IMR-90 (cell line): ENCODE measurements at regions not wholly inside any gene's neighbourhood (a gene's known extent, or its start where the extent isn't known, plus 50 kb on each side); places are given as distances from the start of the nearest gene placed in this dataset.

ENCODE experiments used
- ATAC-seq: fragments of 200-7000 bp; cut with Tn5 transposase; 2 replicates; pipeline ENCODE4 v1.9.1; 2020; ENCODE audit warnings: low read depth, mild to moderate bottlenecking, moderate library complexity
- BruUV-seq: library from RNA; stranded (reverse); fragments of 400-500 nt; replicated peaks from 2 replicates; lab custom pipeline; 2021; lab: Mats Ljungman, UMichigan
- CTCF ChIA-PET: fragments of 300-600 bp; formaldehyde crosslinking; extraction: SDS; loops from one replicate; lab custom pipeline; 2021; ENCODE audit warnings: antibody characterized with exemption; lab: Yijun Ruan, JAX
- POLR2A ChIA-PET: fragments of 300-600 bp; sonication (Branson Sonifier 250); formaldehyde crosslinking; loops from one replicate; lab custom pipeline; 2022; ENCODE audit warnings: antibody characterized with exemption; ENCODE audit not compliant: unreplicated experiment; lab: Charles Lee
- DNase-seq: peaks from one replicate; pipeline ENCODE4 v3.0.0; 2013
- H2AFZ ChIP-seq: replicated peaks from 2 replicates; pipeline ENCODE3; 2013; ENCODE audit warnings: low read length, mild to moderate bottlenecking; ENCODE audit not compliant: poor library complexity
- H2AK5ac ChIP-seq: 2 replicates; pipeline ENCODE4 v1.6.1; 2013; ENCODE audit warnings: low read depth, low read length, inconsistent platforms
- H2AK9ac ChIP-seq: replicated peaks from 2 replicates; pipeline ENCODE3; 2013; ENCODE audit warnings: mild to moderate bottlenecking, low read depth, low read length, moderate library complexity; ENCODE audit not compliant: poor library complexity
- H2BK120ac ChIP-seq: 2 replicates; pipeline ENCODE4 v1.6.1; 2013; ENCODE audit warnings: low read depth, low read length, inconsistent platforms
- H2BK15ac ChIP-seq: 3 replicates; pipeline ENCODE4 v1.6.1; 2013; ENCODE audit warnings: low read depth, low read length, inconsistent platforms
- H2BK20ac ChIP-seq: 2 replicates; pipeline ENCODE4 v1.6.1; 2013; ENCODE audit warnings: low read depth, mild to moderate bottlenecking, inconsistent platforms, low read length, moderate library complexity
- H2BK5ac ChIP-seq: 2 replicates; pipeline ENCODE4 v1.6.1; 2013; ENCODE audit warnings: mild to moderate bottlenecking, low read depth, low read length, inconsistent platforms; ENCODE audit not compliant: poor library complexity, severe bottlenecking
- H3K14ac ChIP-seq: replicated peaks from 2 replicates; pipeline ENCODE4 v1.6.1; 2013; ENCODE audit warnings: low read depth, low read length, inconsistent platforms
- H3K18ac ChIP-seq: 2 replicates; pipeline ENCODE4 v1.6.1; 2013; ENCODE audit warnings: low read depth, low read length, control low read depth
- H3K23ac ChIP-seq: 2 replicates; pipeline ENCODE4 v1.6.1; 2013; ENCODE audit warnings: low read depth, low read length, inconsistent platforms
- H3K27ac ChIP-seq: 2 replicates; pipeline ENCODE4 v1.5.1; 2013; ENCODE audit warnings: mild to moderate bottlenecking, control low read depth, low read length; ENCODE audit not compliant: insufficient read depth
- H3K27me3 ChIP-seq: 2 replicates; pipeline ENCODE4 v1.6.1; 2013; ENCODE audit warnings: low read length; ENCODE audit not compliant: control insufficient read depth, insufficient read depth
- H3K36me3 ChIP-seq: 2 replicates; pipeline ENCODE4 v1.6.1; 2013; ENCODE audit warnings: low read length, mixed read lengths; ENCODE audit not compliant: control insufficient read depth, insufficient read depth
- H3K4ac ChIP-seq: 2 replicates; pipeline ENCODE4 v1.6.1; 2013; ENCODE audit warnings: low read depth, low read length, inconsistent platforms
- H3K4me1 ChIP-seq: 2 replicates; pipeline ENCODE4 v1.6.1; 2013; ENCODE audit warnings: low read length, mixed read lengths; ENCODE audit not compliant: control insufficient read depth, insufficient read depth
- H3K4me2 ChIP-seq: 2 replicates; pipeline ENCODE4 v1.6.1; 2013; ENCODE audit warnings: low read depth, mild to moderate bottlenecking, control low read depth, low read length, moderate library complexity
- H3K4me3 ChIP-seq: 2 replicates; pipeline ENCODE4 v1.5.1; 2013; ENCODE audit warnings: low read depth, mild to moderate bottlenecking, control low read depth, low read length, moderate library complexity; ENCODE audit not compliant: insufficient read depth
- H3K56ac ChIP-seq: 2 replicates; pipeline ENCODE4 v1.6.1; 2013; ENCODE audit warnings: low read length, inconsistent platforms; ENCODE audit not compliant: insufficient read depth; ENCODE audit errors: extremely low read depth
- H3K79me1 ChIP-seq, 2 experiments: 2 replicates each; pipeline ENCODE4 v1.6.1; 2013; ENCODE audit warnings: low read length in 2 of 2, inconsistent platforms in 1 of 2, low read depth in 1 of 2
- H3K9ac ChIP-seq: 2 replicates; pipeline ENCODE4 v1.6.1; 2013; ENCODE audit warnings: low read depth, low read length, control low read depth
- H3K9me1 ChIP-seq: 2 replicates; pipeline ENCODE4 v1.6.1; 2013; ENCODE audit warnings: low read length, inconsistent platforms; ENCODE audit not compliant: insufficient read depth
- H3K9me3 ChIP-seq: 2 replicates; pipeline ENCODE4 v1.6.1; 2013; ENCODE audit warnings: low read length; ENCODE audit not compliant: control insufficient read depth, insufficient read depth
- H4K20me1 ChIP-seq: 2 replicates; pipeline ENCODE4 v1.6.1; 2013; ENCODE audit warnings: low read length, inconsistent platforms; ENCODE audit not compliant: insufficient read depth
- H4K5ac ChIP-seq: 2 replicates; pipeline ENCODE4 v1.6.1; 2013; ENCODE audit warnings: mild to moderate bottlenecking, low read depth, low read length, control low read depth
- H4K8ac ChIP-seq, 2 experiments: 2 replicates each; pipeline ENCODE4 v1.6.1; 2013; ENCODE audit warnings: low read depth in 2 of 2, low read length in 2 of 2, control low read depth in 1 of 2, inconsistent platforms in 1 of 2
- H4K91ac ChIP-seq: 2 replicates; pipeline ENCODE4 v1.6.1; 2013; ENCODE audit warnings: low read depth, low read length, inconsistent platforms; ENCODE audit not compliant: insufficient read depth
- BHLHE40 ChIP-seq: fragments of 150-350 bp; IDR thresholded peaks from 2 replicates; pipeline ENCODE4 v1.6.1; 2016; ENCODE audit warnings: mild to moderate bottlenecking, low read depth, low read length
- CEBPB ChIP-seq: IDR thresholded peaks from 2 replicates; pipeline ENCODE4 v1.6.1; 2012; ENCODE audit warnings: low read depth, low read length, improper control_type of control experiment
- CHD1 ChIP-seq: IDR thresholded peaks from 2 replicates; pipeline ENCODE4 v1.6.1; 2012; ENCODE audit warnings: low read depth, low read length, improper control_type of control experiment
- CTCF ChIP-seq: conservative IDR thresholded peaks from 2 replicates; pipeline ENCODE4 v1.5.1; 2012; ENCODE audit warnings: mild to moderate bottlenecking, low read depth, low read length, improper control_type of control experiment
- ELK1 ChIP-seq: fragments of 150-350 bp; IDR thresholded peaks from 2 replicates; pipeline ENCODE4 v1.6.1; 2016; ENCODE audit warnings: low read depth, mild to moderate bottlenecking, low read length, moderate library complexity, borderline replicate concordance
- FOS ChIP-seq: fragments of 150-350 bp; IDR thresholded peaks from 2 replicates; pipeline ENCODE4 v1.6.1; 2016; ENCODE audit warnings: low read depth, low read length
- MAFK ChIP-seq: IDR thresholded peaks from 2 replicates; pipeline ENCODE4 v1.6.1; 2012; ENCODE audit warnings: low read depth, low read length, improper control_type of control experiment
- MAZ ChIP-seq: IDR thresholded peaks from 2 replicates; pipeline ENCODE4 v1.6.1; 2012; ENCODE audit warnings: low read depth, mild to moderate bottlenecking, low read length, improper control_type of control experiment, moderate library complexity, borderline replicate concordance
- MXI1 ChIP-seq: IDR thresholded peaks from 2 replicates; pipeline ENCODE4 v1.6.1; 2012; ENCODE audit warnings: low read depth, mild to moderate bottlenecking, low read length, moderate library complexity, borderline replicate concordance
- NFE2L2 ChIP-seq: fragments of 150-350 bp; IDR thresholded peaks from 2 replicates; pipeline ENCODE4 v1.6.1; 2016; ENCODE audit warnings: low read depth, mild to moderate bottlenecking, low read length
- POLR2A ChIP-seq: IDR thresholded peaks from 2 replicates; pipeline ENCODE4 v1.6.1; 2012; ENCODE audit warnings: mild to moderate bottlenecking, low read depth, low read length
- RAD21 ChIP-seq: IDR thresholded peaks from 2 replicates; pipeline ENCODE4 v1.6.1; 2012; ENCODE audit warnings: low read length, improper control_type of control experiment
- RCOR1 ChIP-seq: IDR thresholded peaks from 2 replicates; pipeline ENCODE4 v1.6.1; 2012; ENCODE audit warnings: mild to moderate bottlenecking, low read length, improper control_type of control experiment; ENCODE audit not compliant: insufficient replicate concordance
- SMC3 ChIP-seq: fragments of 150-350 bp; IDR thresholded peaks from 2 replicates; pipeline ENCODE4 v1.6.1; 2016; ENCODE audit warnings: low read depth, mild to moderate bottlenecking, antibody characterized with exemption, low read length, moderate library complexity
- USF2 ChIP-seq: fragments of 150-350 bp; IDR thresholded peaks from 2 replicates; pipeline ENCODE4 v1.6.1; 2017; ENCODE audit warnings: mild to moderate bottlenecking, antibody characterized with exemption, low read length, low read depth
- WGBS, 2 experiments: methylation state at CpG; one replicate each; pipeline versions ENCODE4 v1.1.5 to v1.1.7; 2013; ENCODE audit warnings: missing lambda C conversion rate in 2 of 2; ENCODE audit not compliant: insufficient read length in 1 of 2; ENCODE audit errors: extremely low coverage in 2 of 2; 5-methylcytosine and 5-hydroxymethylcytosine counted together
- dilution Hi-C: fragments of 300-500 bp; cut with HindIII; formaldehyde crosslinking; loops from one replicate; pipeline ENCODE4 v1.14.3; 2018; ENCODE audit warnings: low sequenced_read_pairs; ENCODE audit not compliant: unreplicated experiment
- in situ Hi-C: fragments of 300-500 bp; cut with MboI; formaldehyde crosslinking; loops from 3 replicates; pipeline ENCODE4 v1.14.3; 2019; ENCODE audit warnings: low sequenced_read_pairs, inconsistent platforms, mixed read lengths
- intact Hi-C: fragments of 100-400 bp; cut with micrococcal nuclease; formaldehyde crosslinking; loops from 2 replicates; pipeline ENCODE4 v1.10.0; 2022

- in situ Hi-C loops (no loop called here), intact Hi-C loops (no loop called here), dilution Hi-C loops (no loop called here)
- no peaks in the 10 kb centered on the region for H3K9me3 ChIP-seq
- H3K14ac ChIP-seq: no peak overlapping the region
- no peak overlapping the region for H2BK15ac ChIP-seq
- no peak for DNase-seq
- H2BK120ac ChIP-seq: no peak overlapping the region
- ChIA-PET CTCF (no interaction called here), POLR2A (no interaction called here)
- no peaks in the 10 kb centered on the region for H3K36me3 ChIP-seq
- H3K23ac ChIP-seq: no peak overlapping the region
- H3K18ac ChIP-seq: no peak overlapping the region
- no peak overlapping the region for H2AK9ac ChIP-seq
- H3K79me1 ChIP-seq: no peaks in the 10 kb centered on the region
- H3K4ac ChIP-seq: no peak overlapping the region
- H2AK5ac ChIP-seq: no peak overlapping the region
- ATAC-seq: no peak
- H2BK5ac ChIP-seq: no peak overlapping the region
- no peak overlapping the region for H4K8ac ChIP-seq
- no peaks in the 10 kb centered on the region for H3K27me3 ChIP-seq
- H3K4me2 ChIP-seq: no peak overlapping the region
- no peak overlapping the region for H2AFZ ChIP-seq
- no peak overlapping the region for H3K56ac ChIP-seq
- H3K9ac ChIP-seq: no peak overlapping the region
- H4K20me1 ChIP-seq: no peaks in the 10 kb centered on the region
- WGBS, 2 experiments: no CpG with 5 or more reads among the region's 2 CpGs
- no peak overlapping the region for H3K27ac ChIP-seq
- no peak overlapping the region for H4K5ac ChIP-seq
- H3K4me1 ChIP-seq: no peaks in the 10 kb centered on the region
- TF ChIP-seq POLR2A: no peak
- no peak for TF ChIP-seq RAD21
- no peak for TF ChIP-seq MXI1
- no peak for TF ChIP-seq CEBPB
- no peak for TF ChIP-seq NFE2L2
- TF ChIP-seq MAZ: no peak
- no peak for TF ChIP-seq SMC3
- no peak for TF ChIP-seq ELK1
- no peak for TF ChIP-seq BHLHE40
- no peak for TF ChIP-seq FOS
- TF ChIP-seq CTCF: no peak
- no peak for TF ChIP-seq MAFK
- TF ChIP-seq RCOR1: no peak
- TF ChIP-seq CHD1: no peak
- no peak for TF ChIP-seq USF2
- no peak overlapping the region for H2BK20ac ChIP-seq
- no peaks in the 10 kb centered on the region for H3K9me1 ChIP-seq
- BruUV-seq: no TSS peak
- no peak overlapping the region for H3K4me3 ChIP-seq
- no peak overlapping the region for H4K91ac ChIP-seq
These were observed 1347.2 kb upstream of the PCDH7 start for GRCh38 chr4:29372971-29373370.
